ENCODE measurements at regions not wholly inside any gene's neighbourhood (a gene's known extent, or its start where the extent isn't known, plus 50 kb on each side); places are given as distances from the start of the nearest gene placed in this dataset.

DNA sequence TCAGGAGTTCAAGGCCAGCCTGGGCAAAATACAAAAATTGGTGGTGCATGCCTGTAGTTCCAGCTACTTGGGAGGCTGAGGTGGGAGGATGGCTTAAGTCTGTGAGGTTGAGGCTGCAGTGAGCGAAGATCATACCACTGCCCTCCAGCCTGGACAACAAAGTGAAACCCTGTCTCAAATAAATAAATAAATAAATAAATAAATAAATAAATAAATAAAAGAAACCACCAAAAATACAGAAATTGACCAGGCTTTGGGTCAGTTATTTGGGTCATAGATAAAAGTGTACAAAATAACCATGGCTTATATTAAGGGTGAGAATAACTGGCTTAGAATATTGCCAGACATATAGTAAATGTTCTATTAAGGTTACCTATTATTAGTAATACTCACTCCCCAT is 129.2 kb downstream of the NEUROD6 start:
- TF ChIP-seq, protein P1, sequence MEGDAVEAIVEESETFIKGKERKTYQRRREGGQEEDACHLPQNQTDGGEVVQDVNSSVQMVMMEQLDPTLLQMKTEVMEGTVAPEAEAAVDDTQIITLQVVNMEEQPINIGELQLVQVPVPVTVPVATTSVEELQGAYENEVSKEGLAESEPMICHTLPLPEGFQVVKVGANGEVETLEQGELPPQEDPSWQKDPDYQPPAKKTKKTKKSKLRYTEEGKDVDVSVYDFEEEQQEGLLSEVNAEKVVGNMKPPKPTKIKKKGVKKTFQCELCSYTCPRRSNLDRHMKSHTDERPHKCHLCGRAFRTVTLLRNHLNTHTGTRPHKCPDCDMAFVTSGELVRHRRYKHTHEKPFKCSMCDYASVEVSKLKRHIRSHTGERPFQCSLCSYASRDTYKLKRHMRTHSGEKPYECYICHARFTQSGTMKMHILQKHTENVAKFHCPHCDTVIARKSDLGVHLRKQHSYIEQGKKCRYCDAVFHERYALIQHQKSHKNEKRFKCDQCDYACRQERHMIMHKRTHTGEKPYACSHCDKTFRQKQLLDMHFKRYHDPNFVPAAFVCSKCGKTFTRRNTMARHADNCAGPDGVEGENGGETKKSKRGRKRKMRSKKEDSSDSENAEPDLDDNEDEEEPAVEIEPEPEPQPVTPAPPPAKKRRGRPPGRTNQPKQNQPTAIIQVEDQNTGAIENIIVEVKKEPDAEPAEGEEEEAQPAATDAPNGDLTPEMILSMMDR (IDR thresholded peaks at IDR 0.05; ENCODE audit: insufficient read depth, low read length, poor library complexity, severe bottlenecking) = no peak
- Histone ChIP-seq H3K27me3 (replicated peaks; ENCODE audit: control insufficient read depth, insufficient read depth, low read length) (no peaks in the 10 kb centered on the region; the same call in 1 of the 2 replicates), H3K36me3 (ENCODE audit: control insufficient read depth, insufficient read depth, low read length) (no peaks in the 10 kb centered on the region)

DNA sequence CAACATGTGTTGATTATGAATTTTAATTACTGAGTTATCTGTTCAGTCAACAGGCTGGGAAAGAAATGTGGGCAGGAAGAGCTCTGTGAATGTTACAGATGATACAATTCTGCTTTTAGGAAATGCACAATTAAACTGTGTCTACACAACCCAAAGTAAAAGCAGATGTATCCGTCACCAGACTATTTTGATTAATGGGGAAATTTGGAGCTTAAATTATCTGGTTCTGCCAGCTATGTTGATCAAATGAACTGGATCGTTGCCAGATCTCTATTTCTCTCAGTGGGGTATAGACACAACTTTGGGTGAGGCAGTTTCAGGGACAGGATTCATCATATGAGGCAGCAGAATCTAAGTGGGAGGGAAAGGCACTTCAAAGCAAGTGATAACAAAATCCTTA is 136.5 kb downstream of the NEUROD6 start:
- H3K36me3 ChIP-seq (ENCODE audit: control insufficient read depth, insufficient read depth, low read length) = no peaks in the 10 kb centered on the region
- no peak overlapping the region for H3K4me3 ChIP-seq (replicated peaks; ENCODE audit: low read depth, low read length)
- H3K27me3 ChIP-seq (replicated peaks; ENCODE audit: control insufficient read depth, insufficient read depth, low read length) = no peaks in the 10 kb centered on the region; the same call in 1 of the 2 replicates
- TF ChIP-seq, protein P1 (IDR thresholded peaks at IDR 0.05; ENCODE audit: insufficient read depth, low read length, poor library complexity, severe bottlenecking) = no peak
- DNase-seq (ENCODE audit: extremely low read depth, insufficient read length) = no peak

More for the DNA sequence above, 129.2 kb downstream of the NEUROD6 start:
- H3K4me3 ChIP-seq (replicated peaks; ENCODE audit: low read depth, low read length) = no peak overlapping the region
- no peak for DNase-seq (ENCODE audit: extremely low read depth, insufficient read length)

DNA sequence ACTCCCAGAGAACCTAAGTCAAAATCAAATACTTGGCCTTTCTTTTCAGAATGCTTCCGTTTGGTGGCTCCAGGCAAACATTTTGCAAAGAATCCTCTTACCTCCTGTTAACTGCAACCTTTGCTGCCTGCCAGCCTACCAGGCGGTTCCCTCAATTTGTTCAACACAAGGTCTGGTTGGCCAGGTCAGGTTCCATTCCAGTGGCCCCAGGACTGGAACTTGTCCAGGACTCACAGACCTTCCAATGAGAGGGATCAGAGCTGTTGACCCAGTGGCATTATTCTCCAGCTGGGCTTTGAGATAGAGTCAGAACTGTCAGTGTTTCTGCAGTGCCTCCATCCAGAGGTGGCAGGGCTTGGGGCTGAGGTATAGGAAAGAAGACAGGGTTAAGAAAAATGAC is 137.0 kb downstream of the NEUROD6 start:
- H3K27me3 ChIP-seq (replicated peaks; ENCODE audit: control insufficient read depth, insufficient read depth, low read length) = no peaks in the 10 kb centered on the region; the same call in 1 of the 2 replicates

DNA sequence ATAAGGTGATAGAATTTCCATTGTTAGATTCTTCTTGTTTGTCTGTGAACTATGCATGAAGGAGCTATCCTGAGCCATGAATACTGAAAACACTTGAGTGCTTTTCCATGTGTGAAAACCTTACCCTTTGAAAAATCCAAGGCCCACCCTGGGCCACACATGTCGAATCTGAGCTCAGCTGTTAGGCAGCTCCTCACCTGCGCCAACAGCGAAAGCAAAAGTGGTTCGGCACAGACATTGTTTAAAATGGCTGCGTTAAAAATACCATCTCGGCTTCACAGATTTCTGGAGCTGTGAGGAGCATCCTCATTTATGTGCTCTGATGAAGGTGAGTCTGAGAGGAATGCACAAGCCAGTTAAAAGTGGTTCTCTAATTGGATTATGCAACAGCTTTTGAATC is 137.7 kb downstream of the NEUROD6 start:
- Histone ChIP-seq H3K36me3 (ENCODE audit: control insufficient read depth, insufficient read depth, low read length) (no peaks in the 10 kb centered on the region), H3K4me3 (replicated peaks; ENCODE audit: low read depth, low read length) (no peak overlapping the region), H3K27me3 (replicated peaks; ENCODE audit: control insufficient read depth, insufficient read depth, low read length) (no peaks in the 10 kb centered on the region)
- TF ChIP-seq, protein P1 (IDR thresholded peaks at IDR 0.05; ENCODE audit: insufficient read depth, low read length, poor library complexity, severe bottlenecking) = no peak
- no peak for DNase-seq (ENCODE audit: extremely low read depth, insufficient read length)

More for the DNA sequence above, 137.0 kb downstream of the NEUROD6 start:
- no peaks in the 10 kb centered on the region for H3K36me3 ChIP-seq (ENCODE audit: control insufficient read depth, insufficient read depth, low read length)
- TF ChIP-seq, protein P1 (IDR thresholded peaks at IDR 0.05; ENCODE audit: insufficient read depth, low read length, poor library complexity, severe bottlenecking) = no peak
- H3K4me3 ChIP-seq (replicated peaks; ENCODE audit: low read depth, low read length) = no peak overlapping the region
- no peak for DNase-seq (ENCODE audit: extremely low read depth, insufficient read length)

DNA sequence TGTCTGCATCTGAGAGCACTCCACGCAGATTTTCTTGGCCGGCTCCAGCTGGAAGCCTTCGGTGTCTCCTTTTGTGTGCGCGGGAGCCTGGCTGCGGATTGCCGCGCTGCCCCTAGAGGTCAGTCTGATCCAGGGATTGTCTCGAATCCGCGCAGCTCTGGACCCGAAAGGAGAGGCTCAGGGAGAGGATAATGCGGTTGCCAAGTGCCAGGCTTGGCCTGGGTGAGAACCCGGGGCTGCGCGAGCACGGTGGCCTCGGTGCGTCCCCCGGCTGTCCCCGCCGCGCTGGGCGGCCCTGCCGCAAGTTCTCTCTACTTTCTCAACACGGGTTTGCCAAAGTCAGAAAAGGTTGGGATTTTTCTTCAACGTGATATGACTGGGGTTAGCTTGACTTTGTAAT is 140.9 kb downstream of the ADCYAP1R1 start:
- Histone ChIP-seq H3K36me3 (ENCODE audit: control insufficient read depth, insufficient read depth, low read length) (no peaks in the 10 kb centered on the region), H3K4me3 (replicated peaks; ENCODE audit: low read depth, low read length) (no peak overlapping the region), H3K27me3 (replicated peaks; ENCODE audit: control insufficient read depth, insufficient read depth, low read length) (no peaks in the 10 kb centered on the region)
- peak; percentile 6 for DNase-seq (ENCODE audit: extremely low read depth, insufficient read length)
- TF ChIP-seq, protein P1 (IDR thresholded peaks at IDR 0.05; ENCODE audit: insufficient read depth, low read length, poor library complexity, severe bottlenecking) = peak; percentile 50

DNA sequence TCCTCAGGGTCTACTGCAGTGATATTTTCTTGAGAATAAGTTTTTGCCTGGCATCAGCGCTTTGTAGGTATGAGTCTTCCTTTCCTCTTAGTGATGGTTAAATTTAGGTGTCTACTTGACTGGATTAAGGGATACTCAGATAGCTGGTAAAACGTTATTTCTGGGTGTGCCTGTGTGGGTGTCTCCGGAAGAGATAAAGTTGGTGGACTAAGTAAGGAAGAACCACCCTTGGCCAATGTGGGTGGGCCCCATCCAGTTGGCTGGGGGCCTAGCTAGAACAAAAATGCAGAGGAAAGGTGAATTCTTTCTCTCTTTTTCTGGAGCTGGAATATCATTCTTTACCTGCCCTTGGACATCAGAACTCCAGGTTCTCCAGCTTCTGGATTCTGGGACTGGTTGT is 138.8 kb downstream of the ADCYAP1R1 start:
- no peaks in the 10 kb centered on the region for H3K36me3 ChIP-seq (ENCODE audit: control insufficient read depth, insufficient read depth, low read length)
- no peak for DNase-seq (ENCODE audit: extremely low read depth, insufficient read length)
- no peaks in the 10 kb centered on the region for H3K27me3 ChIP-seq (replicated peaks; ENCODE audit: control insufficient read depth, insufficient read depth, low read length)
- H3K4me3 ChIP-seq (replicated peaks; ENCODE audit: low read depth, low read length) = no peak overlapping the region
- TF ChIP-seq, protein P1 (IDR thresholded peaks at IDR 0.05; ENCODE audit: insufficient read depth, low read length, poor library complexity, severe bottlenecking) = no peak

All from GM06990 (cell line).